Astrocyte (in vitro differentiated cells and primary cell): ENCODE measurements at regions not wholly inside any gene's neighbourhood (a gene's known extent, or its start where the extent isn't known, plus 50 kb on each side); places are given as distances from the start of the nearest gene placed in this dataset.

Experiments
- DNase-seq: peaks from one replicate; pipeline ENCODE4 v3.0.0-alpha.2; 2010; ENCODE audit warnings: low read depth
- FAIRE-seq: peaks from 2 replicates; lab custom pipeline; 2011; peaks lifted over from hg19 to GRCh38; lab: Jason Lieb, UNC
- H2AFZ ChIP-seq: 2 replicates; pipeline ENCODE4 v1.6.0; 2012; ENCODE audit warnings: low read depth, low read length, inconsistent platforms
- H3K27ac ChIP-seq: 2 replicates; pipeline ENCODE4 v1.5.1; 2011; ENCODE audit warnings: low read depth, low read length, inconsistent platforms
- H3K27me3 ChIP-seq: 2 replicates; pipeline ENCODE4 v1.6.0; 2011; ENCODE audit warnings: low read length, inconsistent platforms; ENCODE audit not compliant: insufficient read depth
- H3K36me3 ChIP-seq: 2 replicates; pipeline ENCODE4 v1.5.1; 2011; ENCODE audit warnings: low read length, inconsistent platforms; ENCODE audit not compliant: insufficient read depth
- H3K4me1 ChIP-seq: 2 replicates; pipeline ENCODE4 v1.5.1; 2011; ENCODE audit warnings: low read length, inconsistent platforms; ENCODE audit not compliant: insufficient read depth
- H3K4me2 ChIP-seq: 2 replicates; pipeline ENCODE4 v1.6.0; 2012; ENCODE audit warnings: low read length, inconsistent platforms
- H3K4me3 ChIP-seq: 2 replicates; pipeline ENCODE4 v1.5.1; 2011; ENCODE audit warnings: low read depth, mild to moderate bottlenecking, low read length, inconsistent platforms; ENCODE audit not compliant: insufficient read depth
- H3K79me2 ChIP-seq: 2 replicates; pipeline ENCODE4 v1.6.0; 2012; ENCODE audit warnings: mild to moderate bottlenecking, low read length, inconsistent platforms; ENCODE audit not compliant: insufficient read depth
- H3K9ac ChIP-seq: 2 replicates; pipeline ENCODE4 v1.6.0; 2012; ENCODE audit warnings: mild to moderate bottlenecking, low read length, inconsistent platforms
- H3K9me3 ChIP-seq: 2 replicates; pipeline ENCODE4 v1.5.1; 2012; ENCODE audit warnings: low read depth, mild to moderate bottlenecking, low read length, inconsistent platforms; ENCODE audit not compliant: insufficient read depth
- H4K20me1 ChIP-seq: 2 replicates; pipeline ENCODE4 v1.6.0; 2012; ENCODE audit warnings: low read length, inconsistent platforms; ENCODE audit not compliant: insufficient read depth
- H3K27ac Mint-ChIP-seq: one replicate; pipeline ENCODE4 v1.8.0; 2021; ENCODE audit warnings: mild to moderate bottlenecking, mixed read lengths; ENCODE audit not compliant: unreplicated experiment
- H3K27me3 Mint-ChIP-seq: one replicate; pipeline ENCODE4 v1.8.0; 2021; ENCODE audit warnings: low read depth, mixed read lengths; ENCODE audit not compliant: unreplicated experiment
- H3K36me3 Mint-ChIP-seq: one replicate; pipeline ENCODE4 v1.8.0; 2021; ENCODE audit warnings: low read depth, mixed read lengths; ENCODE audit not compliant: unreplicated experiment
- H3K4me1 Mint-ChIP-seq: one replicate; pipeline ENCODE4 v1.8.0; 2021; ENCODE audit warnings: low read depth, mixed read lengths; ENCODE audit not compliant: unreplicated experiment
- H3K4me3 Mint-ChIP-seq: one replicate; pipeline ENCODE4 v1.8.0; 2021; ENCODE audit warnings: mild to moderate bottlenecking, moderate library complexity, mixed read lengths; ENCODE audit not compliant: unreplicated experiment
- H3K9me3 Mint-ChIP-seq: one replicate; pipeline ENCODE4 v1.8.0; 2021; ENCODE audit warnings: mild to moderate bottlenecking, mixed read lengths; ENCODE audit not compliant: unreplicated experiment
- EZH2 ChIP-seq: IDR thresholded peaks from 2 replicates; pipeline ENCODE4 v1.6.1; 2012; ENCODE audit warnings: mild to moderate bottlenecking, low read length, inconsistent platforms; ENCODE audit not compliant: insufficient read depth
- TF ChIP-seq, protein P1 (sequence below): IDR thresholded peaks from 2 replicates; pipeline ENCODE4 v1.5.1; 2011; ENCODE audit warnings: low read depth, mild to moderate bottlenecking, inconsistent platforms, low read length, moderate library complexity; ENCODE audit not compliant: insufficient read depth

- DNase-seq (no peak), FAIRE-seq (no peak)
- Histone ChIP-seq H3K4me3 (no peak overlapping the region), H3K4me2 (no peak overlapping the region), H3K79me2 (no peaks in the 10 kb centered on the region), H4K20me1 (no peaks in the 10 kb centered on the region), H3K27ac (no peak overlapping the region), H3K36me3 (no peaks in the 10 kb centered on the region), H3K4me1 (no peaks in the 10 kb centered on the region), H3K9me3 (no peaks in the 10 kb centered on the region), H2AFZ (no peak overlapping the region), H3K27me3 (peaks cover 5% of the 10 kb centered on the region), H3K9ac (no peak overlapping the region)
- Mint-ChIP-seq H3K36me3 (no peaks in the 10 kb centered on the region), H3K9me3 (no peaks in the 10 kb centered on the region), H3K27me3 (peaks cover 17% of the 10 kb centered on the region), H3K4me1 (no peaks in the 10 kb centered on the region), H3K27ac (no peak overlapping the region), H3K4me3 (no peak overlapping the region)
- TF ChIP-seq, protein P1, sequence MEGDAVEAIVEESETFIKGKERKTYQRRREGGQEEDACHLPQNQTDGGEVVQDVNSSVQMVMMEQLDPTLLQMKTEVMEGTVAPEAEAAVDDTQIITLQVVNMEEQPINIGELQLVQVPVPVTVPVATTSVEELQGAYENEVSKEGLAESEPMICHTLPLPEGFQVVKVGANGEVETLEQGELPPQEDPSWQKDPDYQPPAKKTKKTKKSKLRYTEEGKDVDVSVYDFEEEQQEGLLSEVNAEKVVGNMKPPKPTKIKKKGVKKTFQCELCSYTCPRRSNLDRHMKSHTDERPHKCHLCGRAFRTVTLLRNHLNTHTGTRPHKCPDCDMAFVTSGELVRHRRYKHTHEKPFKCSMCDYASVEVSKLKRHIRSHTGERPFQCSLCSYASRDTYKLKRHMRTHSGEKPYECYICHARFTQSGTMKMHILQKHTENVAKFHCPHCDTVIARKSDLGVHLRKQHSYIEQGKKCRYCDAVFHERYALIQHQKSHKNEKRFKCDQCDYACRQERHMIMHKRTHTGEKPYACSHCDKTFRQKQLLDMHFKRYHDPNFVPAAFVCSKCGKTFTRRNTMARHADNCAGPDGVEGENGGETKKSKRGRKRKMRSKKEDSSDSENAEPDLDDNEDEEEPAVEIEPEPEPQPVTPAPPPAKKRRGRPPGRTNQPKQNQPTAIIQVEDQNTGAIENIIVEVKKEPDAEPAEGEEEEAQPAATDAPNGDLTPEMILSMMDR, result no peak
- no peak for TF ChIP-seq EZH2
Observed at GRCh38 chr11:31932879-31933278, 121.8 kb upstream of the PAX6 start.

GRCh38 chr11:31927982-31928381 is 116.9 kb upstream of the PAX6 start:
- H3K36me3 ChIP-seq, result no peaks in the 10 kb centered on the region
- no peak overlapping the region for H3K27ac ChIP-seq
- DNase-seq (no peak), FAIRE-seq (no peak)
- TF ChIP-seq, protein P1, result no peak
- TF ChIP-seq EZH2, result no peak
- no peak overlapping the region for H2AFZ ChIP-seq
- Mint-ChIP-seq H3K4me3 (no peak overlapping the region), H3K27me3 (peaks cover 13% of the 10 kb centered on the region), H3K4me1 (no peaks in the 10 kb centered on the region), H3K9me3 (no peaks in the 10 kb centered on the region), H3K36me3 (no peaks in the 10 kb centered on the region), H3K27ac (no peak overlapping the region)
- no peak overlapping the region for H3K4me3 ChIP-seq
- H3K9ac ChIP-seq, result no peak overlapping the region
- H4K20me1 ChIP-seq, result no peaks in the 10 kb centered on the region
- no peaks in the 10 kb centered on the region for H3K79me2 ChIP-seq
- no peaks in the 10 kb centered on the region for H3K9me3 ChIP-seq
- H3K27me3 ChIP-seq, result no peaks in the 10 kb centered on the region
- no peaks in the 10 kb centered on the region for H3K4me1 ChIP-seq
- H3K4me2 ChIP-seq, result no peak overlapping the region

DNA sequence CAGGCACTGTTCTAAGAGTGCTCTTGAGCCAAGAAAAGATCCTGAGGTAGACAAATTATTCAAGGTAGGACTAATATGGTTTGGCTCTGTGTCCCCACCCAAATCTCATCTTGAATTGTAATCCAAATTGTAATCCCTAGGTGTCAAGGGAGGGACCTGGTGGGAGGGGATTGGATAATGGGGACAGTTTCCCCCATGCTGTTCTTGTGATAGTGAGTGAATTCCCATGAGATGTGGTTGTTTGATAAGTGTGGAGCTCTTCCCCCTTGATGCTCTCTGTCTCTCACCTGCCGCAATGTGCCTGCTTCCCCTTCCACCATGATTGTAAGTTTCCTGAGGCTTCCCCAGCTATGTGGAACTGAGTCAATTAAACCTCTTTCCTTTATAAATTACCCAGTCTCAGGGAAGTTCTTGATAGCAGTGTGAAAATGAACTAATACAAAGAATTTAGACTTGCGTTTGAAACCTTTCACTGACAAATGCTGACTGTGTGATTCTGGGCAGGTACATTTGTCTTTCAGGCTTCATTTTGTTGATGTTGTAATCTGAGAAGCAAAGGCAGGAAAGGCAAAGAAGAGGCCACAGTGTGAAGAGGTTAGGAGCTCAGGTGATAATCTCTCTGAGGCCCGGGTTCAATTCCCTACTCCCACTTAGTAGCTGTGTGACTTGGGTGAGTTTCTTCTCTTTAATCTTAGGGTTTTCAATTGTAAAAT is 115.8 kb upstream of the PAX6 start:
- H3K9me3 Mint-ChIP-seq, result no peaks in the 10 kb centered on the region
- no peak for DNase-seq

More for the DNA sequence above, 115.8 kb upstream of the PAX6 start:
- no peak overlapping the region for H3K4me2 ChIP-seq
- no peaks in the 10 kb centered on the region for H3K4me1 ChIP-seq
- no peak overlapping the region for H3K4me3 Mint-ChIP-seq
- H3K27me3 ChIP-seq, result no peaks in the 10 kb centered on the region
- no peak overlapping the region for H3K9ac ChIP-seq
- H3K36me3 Mint-ChIP-seq, result no peaks in the 10 kb centered on the region
- TF ChIP-seq, protein P1, result no peak
- TF ChIP-seq EZH2, result no peak
- H3K27me3 Mint-ChIP-seq, result peaks cover 13% of the 10 kb centered on the region
- no peaks in the 10 kb centered on the region for H3K4me1 Mint-ChIP-seq
- H4K20me1 ChIP-seq, result no peaks in the 10 kb centered on the region
- FAIRE-seq, result no peak
- H3K27ac ChIP-seq, result no peak overlapping the region
- H3K27ac Mint-ChIP-seq, result no peak overlapping the region
- no peaks in the 10 kb centered on the region for H3K36me3 ChIP-seq
- no peaks in the 10 kb centered on the region for H3K79me2 ChIP-seq
- no peaks in the 10 kb centered on the region for H3K9me3 ChIP-seq
- H3K4me3 ChIP-seq, result no peak overlapping the region
- H2AFZ ChIP-seq, result no peak overlapping the region
